Tibial nerve (tissue), 4 donors: ENCODE measurements at regions not wholly inside any gene's neighbourhood (a gene's known extent, or its start where the extent isn't known, plus 50 kb on each side); places are given as distances from the start of the nearest gene placed in this dataset. TPM values are rescaled to one million over a fixed set of nuclear protein-coding genes. Genes with fewer than 3 reads are reported as not detected.

ENCODE experiments used
- DNase-seq, 2 donors: peaks; one replicate each; pipeline ENCODE4 v3.0.0-alpha.2; 2019; ENCODE audit warnings: low spot score in 2 of 2
- H3K27ac ChIP-seq, 4 donors: fragments of 200-600 bp; sonication (generic) in 3 of 4; one replicate each; pipeline ENCODE4 v1.5.1; 2017 to 2019; ENCODE audit warnings: mild to moderate bottlenecking in 1 of 4
- H3K27me3 ChIP-seq, 2 donors: fragments of 200-600 bp; sonication (generic) in 1 of 2; one replicate each; pipeline versions ENCODE4 v1.5.1 to v1.6.0; 2017 to 2019
- H3K36me3 ChIP-seq, 3 donors: fragments of 200-600 bp; sonication (generic); one replicate each; pipeline ENCODE4 v1.5.1; 2018 to 2019
- H3K4me1 ChIP-seq, 4 donors: fragments of 200-600 bp; sonication (generic) in 3 of 4; one replicate each; pipeline ENCODE4 v1.5.1; 2017 to 2019
- H3K4me3 ChIP-seq, 4 donors: fragments of 200-600 bp; sonication (generic) in 3 of 4; one replicate each; pipeline ENCODE4 v1.5.1; 2017 to 2019; ENCODE audit warnings: mild to moderate bottlenecking in 1 of 4, moderate library complexity in 1 of 4
- H3K9me3 ChIP-seq, 4 donors: fragments of 200-600 bp; sonication (generic) in 3 of 4; one replicate each; pipeline ENCODE4 v1.5.1; 2017 to 2019
- CTCF ChIP-seq, 5 experiments: fragments of 200-600 bp in 3 of 5; fragments of 450-650 bp in 2 of 5; sonication (generic) in 3 of 5; IDR thresholded peaks; one replicate each; pipeline ENCODE4 v1.5.1; 2016 to 2019; ENCODE audit warnings: antibody characterized with exemption in 5 of 5, mild to moderate bottlenecking in 3 of 5, moderate library complexity in 2 of 5
- EP300 ChIP-seq, 2 donors: sonication (generic); formaldehyde crosslinking; IDR thresholded peaks; one replicate each; pipeline ENCODE4 v1.6.1; 2017; ENCODE audit warnings: antibody characterized with exemption in 2 of 2, mild to moderate bottlenecking in 1 of 2
- POLR2A ChIP-seq, 2 donors: fragments of 450-650 bp; IDR thresholded peaks; one replicate each; pipeline ENCODE4 v1.6.1; 2017; ENCODE audit warnings: antibody characterized with exemption in 2 of 2, mild to moderate bottlenecking in 2 of 2, moderate library complexity in 2 of 2
- WGBS, 2 donors: methylation state at CpG; one replicate each; pipeline ENCODE4 v1.1.5; 2018; 5-methylcytosine and 5-hydroxymethylcytosine counted together
- small RNA-seq: library from RNA; depleted of rRNA; stranded (forward); fragments of <200 nt; gene quantifications from one replicate; pipeline ENCODE3, GENCODE V24; 2016

- Histone ChIP-seq H3K36me3 (no peaks in the 10 kb centered on the region), H3K4me1 (peaks cover 0 to 20% (median 9%) of the 10 kb centered on the region in 4 donors), H3K27ac (peak overlapping the region in 2 of 4 donors; percentile 70 to 75), H3K4me3 (no peak overlapping the region), H3K9me3 (no peaks in the 10 kb centered on the region), H3K27me3 (no peaks in the 10 kb centered on the region)
- 85 to 89% methylated on average over 5 of the region's 5 CpGs for WGBS, 2 donors
- DNase-seq: no peak
- TF ChIP-seq POLR2A (IDR thresholded peaks at IDR 0.05): no peak
- no peak for TF ChIP-seq CTCF (IDR thresholded peaks at IDR 0.05)
- no peak for TF ChIP-seq EP300 (IDR thresholded peaks at IDR 0.05)
These were observed 50.4 kb upstream of the FAM3C start for GRCh38 chr7:121446526-121446925.

Small RNAs in the stretch of these regions (small RNA-seq; reads per million reads assigned to genes)
- gene RN7SKP277: not detected
